Vagina (tissue), 2 donors: ENCODE measurements at regions not wholly inside any gene's neighbourhood (a gene's known extent, or its start where the extent isn't known, plus 50 kb on each side); places are given as distances from the start of the nearest gene placed in this dataset.

Source experiments
- DNase-seq, 2 donors: peaks; one replicate each; pipeline ENCODE4 v3.0.0-alpha.2; 2017; ENCODE audit errors: extremely low spot score in 2 of 2
- H3K27ac ChIP-seq: fragments of 200-600 bp; sonication (generic); one replicate; pipeline ENCODE4 v1.5.1; 2019
- H3K27me3 ChIP-seq: fragments of 200-600 bp; sonication (generic); one replicate; pipeline ENCODE4 v1.5.1; 2019
- H3K36me3 ChIP-seq, 2 donors: fragments of 200-600 bp; sonication (generic); one replicate each; pipeline ENCODE4 v1.5.1; 2017 to 2019
- H3K4me1 ChIP-seq: fragments of 200-600 bp; sonication (generic); one replicate; pipeline ENCODE4 v1.5.1; 2019
- H3K4me3 ChIP-seq, 2 donors: fragments of 200-600 bp; sonication (generic); 1 replicate in 1 of 2; 2 replicates in 1 of 2; pipeline ENCODE4 v1.5.1; 2016 to 2019
- H3K9me3 ChIP-seq: fragments of 200-600 bp; sonication (generic); one replicate; pipeline ENCODE4 v1.5.1; 2019
- POLR2A ChIP-seq, 2 donors: fragments of 450-650 bp; IDR thresholded peaks; one replicate each; pipeline ENCODE4 v1.6.1; 2017; ENCODE audit warnings: antibody characterized with exemption in 2 of 2, mild to moderate bottlenecking in 2 of 2, moderate library complexity in 2 of 2
- POLR2AphosphoS5 ChIP-seq, 2 donors: sonication (generic); formaldehyde crosslinking; IDR thresholded peaks; one replicate each; pipeline ENCODE4 v1.9.0; 2017; ENCODE audit warnings: antibody characterized with exemption in 2 of 2, mild to moderate bottlenecking in 2 of 2, low read depth in 1 of 2; ENCODE audit not compliant: insufficient read depth in 1 of 2
- intact Hi-C: fragments of 100-400 bp; cut with DNase I; formaldehyde crosslinking; loops from one replicate; pipeline ENCODE4 v1.15.1; 2023
- TF ChIP-seq, protein P1 (sequence below), 3 experiments: fragments of 450-650 bp in 2 of 3; fragments of 200-600 bp in 1 of 3; sonication (generic) in 1 of 3; IDR thresholded peaks; one replicate each; pipeline ENCODE4 v1.5.1; 2017 to 2019; ENCODE audit warnings: antibody characterized with exemption in 3 of 3, mild to moderate bottlenecking in 2 of 3, moderate library complexity in 2 of 3

DNA sequence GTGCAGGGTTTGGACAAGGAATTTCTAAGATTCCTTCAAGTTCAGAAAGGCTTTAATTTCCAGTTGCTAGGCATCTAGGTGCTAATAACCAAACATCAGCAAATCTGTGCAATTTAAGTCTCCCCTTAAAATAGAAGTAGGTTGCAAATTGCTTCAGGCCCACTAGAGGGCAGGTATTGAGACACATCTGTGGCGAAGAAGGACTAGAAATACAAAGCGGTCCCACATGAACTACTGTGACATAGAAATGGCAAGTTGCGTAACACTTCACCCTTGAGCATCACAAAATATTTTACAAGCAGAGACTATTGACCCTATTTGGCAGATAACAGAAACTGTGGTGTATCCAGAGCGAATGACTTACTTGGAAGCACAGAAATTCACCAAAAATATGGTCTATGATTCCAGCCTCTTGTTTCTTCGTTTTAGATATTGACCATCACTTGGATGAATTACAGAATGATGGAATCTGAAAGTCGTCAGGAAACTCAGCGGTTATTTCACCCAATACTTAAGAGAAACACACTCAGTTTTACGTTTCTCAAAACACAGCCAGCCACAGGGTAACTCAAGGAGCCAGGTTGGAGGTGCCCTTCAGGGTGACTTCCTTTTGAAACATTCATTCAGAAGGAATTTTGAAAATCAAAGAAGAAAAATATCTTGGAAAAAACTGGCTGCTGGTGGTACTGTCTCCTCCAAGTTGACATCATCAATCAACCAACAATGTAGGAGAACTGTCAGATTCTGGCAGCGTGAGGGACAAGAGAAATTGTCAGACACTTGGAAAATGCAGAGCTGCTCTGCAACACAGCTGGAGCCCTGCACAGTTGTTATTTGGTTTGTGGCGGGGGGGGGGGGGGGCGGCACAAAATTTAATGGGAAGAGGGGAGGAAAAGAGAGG is 256.3 kb upstream of the MINDY3 start:
- intact Hi-C loops, result no loop called here
- TF ChIP-seq POLR2A (IDR thresholded peaks at IDR 0.05) (no peak), POLR2AphosphoS5 (IDR thresholded peaks at IDR 0.05; ENCODE audit: insufficient read depth in 1 of 2, low read depth in 1 of 2) (no peak)
- TF ChIP-seq, protein P1, sequence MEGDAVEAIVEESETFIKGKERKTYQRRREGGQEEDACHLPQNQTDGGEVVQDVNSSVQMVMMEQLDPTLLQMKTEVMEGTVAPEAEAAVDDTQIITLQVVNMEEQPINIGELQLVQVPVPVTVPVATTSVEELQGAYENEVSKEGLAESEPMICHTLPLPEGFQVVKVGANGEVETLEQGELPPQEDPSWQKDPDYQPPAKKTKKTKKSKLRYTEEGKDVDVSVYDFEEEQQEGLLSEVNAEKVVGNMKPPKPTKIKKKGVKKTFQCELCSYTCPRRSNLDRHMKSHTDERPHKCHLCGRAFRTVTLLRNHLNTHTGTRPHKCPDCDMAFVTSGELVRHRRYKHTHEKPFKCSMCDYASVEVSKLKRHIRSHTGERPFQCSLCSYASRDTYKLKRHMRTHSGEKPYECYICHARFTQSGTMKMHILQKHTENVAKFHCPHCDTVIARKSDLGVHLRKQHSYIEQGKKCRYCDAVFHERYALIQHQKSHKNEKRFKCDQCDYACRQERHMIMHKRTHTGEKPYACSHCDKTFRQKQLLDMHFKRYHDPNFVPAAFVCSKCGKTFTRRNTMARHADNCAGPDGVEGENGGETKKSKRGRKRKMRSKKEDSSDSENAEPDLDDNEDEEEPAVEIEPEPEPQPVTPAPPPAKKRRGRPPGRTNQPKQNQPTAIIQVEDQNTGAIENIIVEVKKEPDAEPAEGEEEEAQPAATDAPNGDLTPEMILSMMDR (IDR thresholded peaks at IDR 0.05), result no peak

DNA sequence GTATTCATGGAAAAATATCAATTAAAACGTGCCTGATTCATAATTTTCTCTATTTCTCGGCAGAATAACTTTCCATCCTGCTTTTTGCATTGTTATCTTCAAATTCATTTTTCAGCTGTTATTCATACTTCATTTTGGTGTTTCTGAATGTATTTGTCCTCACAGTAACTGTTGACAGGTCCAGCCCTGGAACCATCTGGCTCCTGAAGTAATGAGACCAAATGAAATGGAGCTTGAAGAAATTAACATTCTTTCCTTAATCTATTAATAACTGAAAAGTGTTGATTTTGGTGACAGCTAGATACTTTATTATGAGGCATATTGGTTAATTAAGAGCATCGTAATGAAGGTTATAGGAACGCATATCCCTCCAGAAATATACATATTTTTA is 257.0 kb upstream of the MINDY3 start:
- Histone ChIP-seq H3K27ac (no peak overlapping the region), H3K9me3 (no peaks in the 10 kb centered on the region), H3K4me1 (no peaks in the 10 kb centered on the region), H3K4me3 (no peak overlapping the region), H3K27me3 (no peaks in the 10 kb centered on the region), H3K36me3 (no peaks in the 10 kb centered on the region)
- no peak for TF ChIP-seq POLR2A (IDR thresholded peaks at IDR 0.05)
- no peak for TF ChIP-seq POLR2AphosphoS5 (IDR thresholded peaks at IDR 0.05; ENCODE audit: insufficient read depth in 1 of 2, low read depth in 1 of 2)
- TF ChIP-seq, protein P1 (IDR thresholded peaks at IDR 0.05), result no peak
- no peak for DNase-seq
- intact Hi-C loops, result no loop called here

More for the DNA sequence above, 256.3 kb upstream of the MINDY3 start:
- Histone ChIP-seq H3K4me1 (no peaks in the 10 kb centered on the region), H3K36me3 (no peaks in the 10 kb centered on the region), H3K4me3 (no peak overlapping the region), H3K27me3 (no peaks in the 10 kb centered on the region), H3K27ac (no peak overlapping the region), H3K9me3 (no peaks in the 10 kb centered on the region)
- no peak for DNase-seq

DNA sequence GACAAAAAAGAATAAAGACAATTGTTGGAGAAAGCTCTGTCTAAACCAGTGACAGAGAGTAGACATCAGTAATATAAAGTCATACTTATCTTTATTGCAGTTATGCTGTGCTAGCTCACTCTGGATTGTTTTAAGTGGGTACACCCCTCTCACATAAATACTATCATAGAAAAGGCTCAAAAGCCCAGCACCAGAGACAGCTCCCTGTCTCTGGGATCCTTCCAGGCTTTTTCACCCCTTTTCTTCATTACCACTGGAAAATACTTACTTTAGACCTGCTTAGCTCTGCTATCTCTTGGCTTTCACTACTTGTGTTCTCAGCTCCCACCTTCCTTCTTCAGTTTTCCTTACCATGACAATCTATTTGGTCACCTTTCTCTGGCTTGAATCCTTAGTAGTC is 259.1 kb upstream of the MINDY3 start:
- TF ChIP-seq, protein P1 (IDR thresholded peaks at IDR 0.05), result no peak
- TF ChIP-seq POLR2AphosphoS5 (IDR thresholded peaks at IDR 0.05; ENCODE audit: insufficient read depth in 1 of 2, low read depth in 1 of 2) (no peak), POLR2A (IDR thresholded peaks at IDR 0.05) (no peak)
- H3K4me1 ChIP-seq, result no peaks in the 10 kb centered on the region
- H3K27me3 ChIP-seq, result no peaks in the 10 kb centered on the region
- no peaks in the 10 kb centered on the region for H3K9me3 ChIP-seq
- H3K36me3 ChIP-seq, result no peaks in the 10 kb centered on the region
- intact Hi-C loops, result no loop called here
- no peak overlapping the region for H3K4me3 ChIP-seq
- no peak overlapping the region for H3K27ac ChIP-seq
- DNase-seq, result no peak

DNA sequence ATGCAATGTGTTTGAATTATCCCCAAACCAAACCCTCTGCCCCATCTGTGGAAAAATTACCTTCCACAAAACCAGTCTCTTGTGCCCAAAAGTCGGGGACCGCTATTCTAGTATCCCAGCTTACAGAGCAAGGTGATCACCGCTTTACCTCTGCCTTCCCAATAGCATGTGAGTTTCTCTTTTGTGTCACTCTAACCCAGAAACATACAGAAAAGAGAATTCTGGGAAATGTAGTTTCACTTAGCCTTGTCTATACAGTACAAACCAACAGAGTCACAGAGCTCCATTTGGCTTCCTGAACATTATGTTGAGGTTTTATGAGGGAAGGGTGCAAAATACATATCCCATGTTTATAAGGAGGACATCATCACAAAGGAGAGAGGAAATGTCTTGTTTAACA is 260.3 kb upstream of the MINDY3 start:
- no peak for TF ChIP-seq POLR2A (IDR thresholded peaks at IDR 0.05)
- no peak for TF ChIP-seq POLR2AphosphoS5 (IDR thresholded peaks at IDR 0.05; ENCODE audit: insufficient read depth in 1 of 2, low read depth in 1 of 2)
- TF ChIP-seq, protein P1 (IDR thresholded peaks at IDR 0.05), result no peak
- no peaks in the 10 kb centered on the region for H3K9me3 ChIP-seq
- no peaks in the 10 kb centered on the region for H3K4me1 ChIP-seq
- no peaks in the 10 kb centered on the region for H3K27me3 ChIP-seq
- H3K27ac ChIP-seq, result no peak overlapping the region
- H3K36me3 ChIP-seq, result no peaks in the 10 kb centered on the region
- DNase-seq, result no peak
- intact Hi-C loops, result no loop called here
- H3K4me3 ChIP-seq, result no peak overlapping the region

DNA sequence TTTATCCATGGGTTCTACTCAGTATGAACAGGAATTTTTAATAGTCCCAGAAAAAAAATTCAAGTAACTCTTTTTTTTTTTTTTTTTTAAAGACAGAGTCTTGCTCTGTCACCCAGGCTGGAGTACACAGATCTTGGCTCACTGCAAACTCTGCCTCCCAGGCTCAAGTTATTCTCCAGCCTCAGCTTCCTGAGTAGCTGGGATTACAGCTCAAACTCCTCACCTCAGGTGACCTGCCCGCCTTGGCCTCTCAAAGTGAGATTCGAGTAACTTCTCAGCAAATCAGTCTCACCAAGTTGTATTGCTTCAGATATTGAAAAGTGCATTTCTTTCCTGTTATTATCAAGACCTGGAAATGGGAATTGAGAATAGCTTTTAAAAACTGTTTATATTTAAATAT is 281.2 kb upstream of the MINDY3 start:
- TF ChIP-seq POLR2A (IDR thresholded peaks at IDR 0.05) (no peak), POLR2AphosphoS5 (IDR thresholded peaks at IDR 0.05; ENCODE audit: insufficient read depth in 1 of 2, low read depth in 1 of 2) (no peak)
- TF ChIP-seq, protein P1 (IDR thresholded peaks at IDR 0.05), result no peak
- Histone ChIP-seq H3K36me3 (no peaks in the 10 kb centered on the region), H3K9me3 (no peaks in the 10 kb centered on the region), H3K4me3 (no peak overlapping the region), H3K27ac (no peak overlapping the region), H3K27me3 (no peaks in the 10 kb centered on the region), H3K4me1 (no peaks in the 10 kb centered on the region)
- intact Hi-C loops, result no loop called here
- no peak for DNase-seq
